HEK293 (cell line): ENCODE measurements at regions not wholly inside any gene's neighbourhood (a gene's known extent, or its start where the extent isn't known, plus 50 kb on each side); places are given as distances from the start of the nearest gene placed in this dataset.

Experiments used
- CTCF ChIA-PET: fragments of 350-600 bp; formaldehyde crosslinking; extraction: SDS; loops from one replicate; lab custom pipeline; 2021; ENCODE audit warnings: antibody characterized with exemption; lab: Yijun Ruan, JAX
- POLR2A ChIA-PET: fragments of 300-600 bp; formaldehyde crosslinking; extraction: SDS; loops from one replicate; lab custom pipeline; 2020; ENCODE audit warnings: antibody characterized with exemption, inconsistent platforms; lab: Yijun Ruan, JAX
- H3K27ac ChIP-seq: fragments of 200-500 bp; sonication (Bioruptor generic); 2 replicates; pipeline ENCODE4 v1.5.1; 2014; ENCODE audit warnings: low read depth, low read length, control low read depth, inconsistent platforms; ENCODE audit errors: extremely low read depth
- H3K36me3 ChIP-seq, 2 experiments: fragments of 200-500 bp in 1 of 2; sonication (Bioruptor generic) in 1 of 2; 1 replicate in 1 of 2; 2 replicates in 1 of 2; pipeline ENCODE4 v1.5.1; 2014 to 2017; ENCODE audit warnings: inconsistent platforms in 2 of 2, low read length in 2 of 2; ENCODE audit not compliant: control insufficient read depth in 2 of 2, insufficient read depth in 1 of 2
- H3K4me1 ChIP-seq: fragments of 200-500 bp; sonication (Bioruptor generic); 2 replicates; pipeline ENCODE4 v1.5.1; 2014; ENCODE audit warnings: mild to moderate bottlenecking, low read length, inconsistent platforms; ENCODE audit not compliant: control insufficient read depth, insufficient read depth
- H3K4me3 ChIP-seq: 2 replicates; pipeline ENCODE4 v1.5.1; 2011; ENCODE audit warnings: low read depth, mild to moderate bottlenecking, control low read depth, low read length, moderate library complexity
- H3K9me3 ChIP-seq: fragments of 200-500 bp; sonication (Bioruptor generic); 2 replicates; pipeline ENCODE4 v1.5.1; 2014; ENCODE audit warnings: low read depth, low read length, inconsistent platforms; ENCODE audit not compliant: control insufficient read depth, insufficient read depth
- CTCF ChIP-seq: fragments of 450-650 bp; formaldehyde crosslinking; IDR thresholded peaks from 2 replicates; pipeline ENCODE4 v1.5.1; 2016; ENCODE audit warnings: missing biosample characterization, missing genetic modification characterization
- EGR2 ChIP-seq: fragments of 450-650 bp; formaldehyde crosslinking; IDR thresholded peaks from 2 replicates; pipeline ENCODE4 v1.5.1; 2016; ENCODE audit warnings: low read depth, missing biosample characterization, missing genetic modification characterization
- IKZF3 ChIP-seq: fragments of 450-650 bp; IDR thresholded peaks from 2 replicates; pipeline ENCODE4 v1.5.0; 2018; ENCODE audit warnings: missing biosample characterization, mild to moderate bottlenecking, missing genetic modification characterization, moderate library complexity
- OSR2 ChIP-seq: fragments of 450-650 bp; formaldehyde crosslinking; IDR thresholded peaks from 2 replicates; pipeline ENCODE4 v1.5.1; 2016; ENCODE audit warnings: missing biosample characterization, missing genetic modification characterization
- SP3 ChIP-seq: fragments of 450-650 bp; formaldehyde crosslinking; IDR thresholded peaks from 2 replicates; pipeline ENCODE4 v1.5.1; 2016; ENCODE audit warnings: missing biosample characterization, missing genetic modification characterization
- ZBTB11 ChIP-seq: fragments of 450-650 bp; formaldehyde crosslinking; conservative IDR thresholded peaks from 2 replicates; pipeline ENCODE4 v1.5.1; 2016; ENCODE audit warnings: low read depth, missing biosample characterization, missing genetic modification characterization
- ZNF214 ChIP-seq: fragments of 450-650 bp; formaldehyde crosslinking; IDR thresholded peaks from 2 replicates; pipeline ENCODE4 v1.5.1; 2017; ENCODE audit warnings: missing biosample characterization, mild to moderate bottlenecking, missing genetic modification characterization, borderline replicate concordance
- ZNF223 ChIP-seq: fragments of 450-650 bp; formaldehyde crosslinking; IDR thresholded peaks from 2 replicates; pipeline ENCODE4 v1.5.1; 2016; ENCODE audit warnings: missing biosample characterization, missing genetic modification characterization
- ZNF362 ChIP-seq: fragments of 450-650 bp; formaldehyde crosslinking; IDR thresholded peaks from 2 replicates; pipeline ENCODE4 v1.5.1; 2016; ENCODE audit warnings: missing biosample characterization, missing genetic modification characterization
- ZNF366 ChIP-seq: fragments of 450-650 bp; formaldehyde crosslinking; conservative IDR thresholded peaks from 2 replicates; pipeline ENCODE4 v1.5.1; 2016; ENCODE audit warnings: missing biosample characterization, missing genetic modification characterization
- ZNF48 ChIP-seq: fragments of 450-650 bp; formaldehyde crosslinking; IDR thresholded peaks from 2 replicates; pipeline ENCODE4 v1.5.1; 2016; ENCODE audit warnings: missing biosample characterization, missing genetic modification characterization
- ZNF529 ChIP-seq: fragments of 450-650 bp; formaldehyde crosslinking; IDR thresholded peaks from 2 replicates; pipeline ENCODE4 v1.5.1; 2017; ENCODE audit warnings: missing genetic modification characterization, missing biosample characterization; ENCODE audit not compliant: insufficient replicate concordance
- ZNF596 ChIP-seq: fragments of 450-650 bp; IDR thresholded peaks from 2 replicates; pipeline ENCODE4 v1.5.0; 2018; ENCODE audit warnings: missing biosample characterization, mild to moderate bottlenecking, missing genetic modification characterization, moderate library complexity
- ZNF600 ChIP-seq: fragments of 450-650 bp; formaldehyde crosslinking; IDR thresholded peaks from 2 replicates; pipeline ENCODE4 v1.5.1; 2016; ENCODE audit warnings: missing biosample characterization, missing genetic modification characterization
- ZNF629 ChIP-seq: fragments of 450-650 bp; formaldehyde crosslinking; IDR thresholded peaks from 2 replicates; pipeline ENCODE4 v1.5.1; 2017; ENCODE audit warnings: missing biosample characterization, missing genetic modification characterization
- ZNF664 ChIP-seq: fragments of 450-650 bp; formaldehyde crosslinking; IDR thresholded peaks from 2 replicates; pipeline ENCODE4 v1.5.1; 2016; ENCODE audit warnings: missing biosample characterization, missing genetic modification characterization
- ZNF768 ChIP-seq: fragments of 450-650 bp; formaldehyde crosslinking; IDR thresholded peaks from 2 replicates; pipeline ENCODE4 v1.5.1; 2018; ENCODE audit warnings: missing biosample characterization, mild to moderate bottlenecking, missing genetic modification characterization
- TF ChIP-seq, protein P1 (sequence below): fragments of 450-650 bp; formaldehyde crosslinking; optimal IDR thresholded peaks from 2 replicates; pipeline ENCODE3; 2016; ENCODE audit warnings: missing biosample characterization, mild to moderate bottlenecking, missing genetic modification characterization
- TF ChIP-seq, protein P2 (sequence below): fragments of 450-650 bp; formaldehyde crosslinking; IDR thresholded peaks from 2 replicates; pipeline ENCODE4 v1.5.1; 2016; ENCODE audit warnings: missing biosample characterization, missing genetic modification characterization

DNA sequence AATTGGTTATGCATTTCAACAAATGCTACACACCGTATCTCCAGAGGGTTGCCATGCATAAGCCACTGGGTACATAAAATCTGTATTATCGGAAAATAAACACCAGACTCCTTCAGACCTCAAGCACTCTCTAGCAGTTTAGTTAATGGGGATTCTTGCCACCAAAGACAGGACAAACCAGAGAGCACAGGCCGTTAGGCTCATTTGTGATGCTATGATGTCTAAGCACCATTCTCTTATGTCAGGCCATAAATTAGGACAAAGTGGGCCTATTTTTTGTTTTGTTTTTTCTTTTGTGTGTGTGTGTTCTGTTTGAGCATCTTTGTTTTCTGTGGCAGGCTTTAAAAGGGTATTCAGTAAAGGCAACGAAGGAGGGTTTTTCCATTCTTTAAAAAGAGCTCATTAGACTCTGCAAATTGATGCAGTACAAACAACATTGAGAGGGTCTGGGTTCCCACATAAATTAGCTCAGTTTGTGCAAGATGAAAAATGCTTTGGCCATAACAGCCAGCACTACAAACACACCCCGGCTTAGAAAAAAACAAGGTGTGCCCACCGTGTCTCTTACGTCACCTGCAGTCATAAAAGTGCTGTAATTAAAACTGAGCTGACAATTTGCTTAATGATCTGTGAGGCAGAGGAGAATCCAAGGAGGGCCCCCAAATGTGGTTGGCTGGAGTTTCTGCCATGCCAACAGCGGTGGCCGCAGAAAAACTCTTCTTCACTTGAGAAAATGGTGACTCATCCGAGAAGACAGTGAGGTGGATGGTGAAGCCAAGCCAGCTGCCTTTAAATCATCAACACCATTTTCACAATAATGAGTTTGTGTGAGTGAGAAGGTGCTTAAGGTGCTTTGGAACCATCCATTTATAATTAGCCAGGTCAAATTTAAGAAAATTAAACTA is 297.9 kb downstream of the GATA3 start:
- TF ChIP-seq OSR2 (tag by site-specific recombination) (0 out of 2 replicates have a peak, but pooled peaks have one; percentile 19), ZNF48 (tag by site-specific recombination) (no peak), IKZF3 (tag by site-specific recombination) (no peak), SP3 (tag by site-specific recombination) (no peak), EGR2 (tag by site-specific recombination) (no peak), ZNF362 (tag by site-specific recombination) (no peak), ZNF600 (tag by site-specific recombination) (no peak), ZNF223 (tag by site-specific recombination) (no peak), ZNF529 (tag by site-specific recombination) (no peak)
- TF ChIP-seq, all 188 proteins: peak for 1
- H3K9me3 ChIP-seq, result no peaks in the 10 kb centered on the region
- no peak overlapping the region for H3K27ac ChIP-seq
- peaks cover 9% of the 10 kb centered on the region for H3K4me1 ChIP-seq
- ChIA-PET CTCF (interaction anchor here (0.6 kb wide), 2 partner anchors 14 to 437 kb away, joined by 3 read pairs; no protein-coding TSS in a partner anchor), POLR2A (no interaction called here)
- no peaks in the 10 kb centered on the region for H3K36me3 ChIP-seq
- H3K4me3 ChIP-seq, result no peak overlapping the region

DNA sequence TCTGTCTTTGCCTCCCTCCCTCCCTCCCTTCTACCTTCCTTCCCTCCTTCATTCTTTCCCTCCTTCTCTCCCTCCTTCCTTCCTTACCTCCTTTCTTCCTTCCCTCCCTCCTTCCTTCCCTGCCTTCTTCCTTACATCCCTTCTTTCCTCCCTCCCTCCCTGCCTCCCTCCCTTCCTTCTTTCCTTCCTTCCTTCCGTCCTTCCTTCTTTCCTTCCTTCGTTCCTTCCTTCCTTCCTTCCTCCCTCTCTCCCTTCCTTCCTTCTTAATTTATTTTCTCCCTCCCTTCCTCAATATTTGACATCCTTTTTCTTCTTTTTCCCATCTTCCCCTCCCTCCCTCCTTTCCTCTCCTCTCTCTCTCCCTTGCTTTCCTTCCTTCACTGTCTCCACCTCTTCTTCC is 301.8 kb downstream of the GATA3 start:
- no peak for TF ChIP-seq ZNF629 (tag by site-specific recombination)
- TF ChIP-seq ZNF366 (tag by site-specific recombination), result peak; percentile 91
- Histone ChIP-seq H3K27ac (no peak overlapping the region), H3K9me3 (no peaks in the 10 kb centered on the region), H3K36me3 (no peaks in the 10 kb centered on the region), H3K4me3 (no peak overlapping the region), H3K4me1 (peaks cover 4% of the 10 kb centered on the region)
- POLR2A ChIA-PET, result no interaction called here
- CTCF ChIA-PET, result no interaction called here

- POLR2A ChIA-PET, result no interaction called here
- Histone ChIP-seq H3K9me3 (no peaks in the 10 kb centered on the region), H3K27ac (no peak overlapping the region), H3K36me3 (no peaks in the 10 kb centered on the region), H3K4me1 (no peaks in the 10 kb centered on the region), H3K4me3 (no peak overlapping the region)
- CTCF ChIA-PET, result no interaction called here
- TF ChIP-seq ZNF768 (tag by site-specific recombination), result no peak
- peak; percentile 81 for TF ChIP-seq ZBTB11 (tag by site-specific recombination)
- no peak for TF ChIP-seq ZNF596 (tag by site-specific recombination)
- TF ChIP-seq, protein P1, sequence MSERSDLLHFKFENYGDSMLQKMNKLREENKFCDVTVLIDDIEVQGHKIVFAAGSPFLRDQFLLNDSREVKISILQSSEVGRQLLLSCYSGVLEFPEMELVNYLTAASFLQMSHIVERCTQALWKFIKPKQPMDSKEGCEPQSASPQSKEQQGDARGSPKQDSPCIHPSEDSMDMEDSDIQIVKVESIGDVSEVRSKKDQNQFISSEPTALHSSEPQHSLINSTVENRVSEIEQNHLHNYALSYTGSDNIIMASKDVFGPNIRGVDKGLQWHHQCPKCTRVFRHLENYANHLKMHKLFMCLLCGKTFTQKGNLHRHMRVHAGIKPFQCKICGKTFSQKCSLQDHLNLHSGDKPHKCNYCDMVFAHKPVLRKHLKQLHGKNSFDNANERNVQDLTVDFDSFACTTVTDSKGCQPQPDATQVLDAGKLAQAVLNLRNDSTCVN, result no peak
- no peak for TF ChIP-seq ZNF214
- no peak for TF ChIP-seq CTCF
- no peak for TF ChIP-seq SP3 (tag by site-specific recombination)
- peak; percentile 60 for TF ChIP-seq ZNF664 (tag by site-specific recombination)
- TF ChIP-seq, protein P2, sequence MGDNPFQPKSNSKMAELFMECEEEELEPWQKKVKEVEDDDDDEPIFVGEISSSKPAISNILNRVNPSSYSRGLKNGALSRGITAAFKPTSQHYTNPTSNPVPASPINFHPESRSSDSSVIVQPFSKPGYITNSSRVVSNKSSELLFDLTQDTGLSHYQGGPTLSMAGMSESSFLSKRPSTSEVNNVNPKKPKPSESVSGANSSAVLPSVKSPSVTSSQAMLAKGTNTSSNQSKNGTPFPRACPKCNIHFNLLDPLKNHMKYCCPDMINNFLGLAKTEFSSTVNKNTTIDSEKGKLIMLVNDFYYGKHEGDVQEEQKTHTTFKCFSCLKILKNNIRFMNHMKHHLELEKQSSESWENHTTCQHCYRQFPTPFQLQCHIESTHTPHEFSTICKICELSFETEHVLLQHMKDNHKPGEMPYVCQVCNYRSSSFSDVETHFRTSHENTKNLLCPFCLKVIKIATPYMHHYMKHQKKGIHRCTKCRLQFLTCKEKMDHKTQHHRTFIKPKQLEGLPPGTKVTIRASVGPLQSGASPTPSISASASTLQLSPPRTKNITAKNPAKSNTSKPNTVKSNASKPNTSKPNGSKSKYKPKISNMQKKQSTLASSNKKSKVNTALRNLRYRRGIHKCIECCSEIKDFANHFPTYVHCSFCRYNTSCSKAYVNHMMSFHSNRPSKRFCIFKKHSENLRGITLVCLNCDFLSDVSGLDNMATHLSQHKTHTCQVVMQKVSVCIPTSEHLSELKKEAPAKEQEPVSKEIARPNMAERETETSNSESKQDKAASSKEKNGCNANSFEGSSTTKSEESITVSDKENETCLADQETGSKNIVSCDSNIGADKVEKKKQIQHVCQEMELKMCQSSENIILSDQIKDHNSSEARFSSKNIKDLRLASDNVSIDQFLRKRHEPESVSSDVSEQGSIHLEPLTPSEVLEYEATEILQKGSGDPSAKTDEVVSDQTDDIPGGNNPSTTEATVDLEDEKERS (tag by site-specific recombination), result no peak
Measured at GRCh38 chr10:8359467-8359866, 305.0 kb downstream of the GATA3 start.
